ENCODE measurements at regions not wholly inside any gene's neighbourhood (a gene's known extent, or its start where the extent isn't known, plus 50 kb on each side); places are given as distances from the start of the nearest gene placed in this dataset.

DNA sequence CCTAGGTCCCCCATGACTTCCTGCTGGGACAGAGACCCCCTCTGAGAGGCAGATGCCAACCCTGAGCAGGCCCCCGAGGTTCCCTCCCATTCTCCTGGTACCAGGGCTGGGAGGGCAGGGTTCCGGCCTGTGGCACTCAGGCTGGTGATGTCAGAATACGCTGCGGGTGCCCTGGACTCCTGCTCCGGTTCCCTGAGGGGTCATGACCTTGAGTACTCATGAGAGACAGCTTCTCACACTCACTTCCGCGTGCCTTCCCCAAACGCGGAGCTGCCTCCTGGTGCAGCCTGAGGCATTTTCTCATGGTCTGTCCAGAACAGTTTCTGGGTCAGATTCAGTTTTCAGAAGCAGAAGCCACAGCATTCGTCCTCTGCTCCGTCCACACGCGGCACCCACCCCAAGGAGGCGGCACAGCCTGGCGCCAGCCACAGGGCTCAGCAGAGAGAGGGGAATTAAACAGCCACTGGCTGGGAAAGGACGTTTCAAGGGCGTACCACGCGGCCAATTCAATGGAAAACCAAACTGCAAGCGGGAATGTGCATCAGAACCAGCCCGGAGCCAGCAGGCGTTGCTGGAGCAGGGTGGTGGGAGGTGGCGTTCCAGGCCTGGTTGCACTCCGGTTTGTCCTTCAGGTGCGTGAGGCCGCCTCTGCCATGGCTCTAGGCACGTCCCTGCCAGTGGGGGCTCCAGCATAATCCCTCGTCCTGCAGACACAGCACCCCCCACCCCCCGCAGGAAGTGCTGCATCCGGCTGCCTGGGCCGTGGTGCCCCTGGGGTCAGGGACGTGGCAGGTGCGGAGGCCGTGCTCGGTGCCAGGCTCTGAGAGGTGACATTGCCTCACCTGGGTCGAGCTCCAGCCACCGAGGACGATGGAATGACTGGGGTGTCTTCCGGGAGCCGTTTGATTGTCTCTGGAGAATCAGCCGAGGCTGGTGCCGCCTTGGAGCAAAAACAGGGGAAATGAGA, 58.3 kb upstream of the BHLHE23 start:
- H3K4me3 ChIP-seq (ENCODE audit: low read length) = no peak overlapping the region
- no peak for DNase-seq (ENCODE audit: low read depth, low spot score)

DNA sequence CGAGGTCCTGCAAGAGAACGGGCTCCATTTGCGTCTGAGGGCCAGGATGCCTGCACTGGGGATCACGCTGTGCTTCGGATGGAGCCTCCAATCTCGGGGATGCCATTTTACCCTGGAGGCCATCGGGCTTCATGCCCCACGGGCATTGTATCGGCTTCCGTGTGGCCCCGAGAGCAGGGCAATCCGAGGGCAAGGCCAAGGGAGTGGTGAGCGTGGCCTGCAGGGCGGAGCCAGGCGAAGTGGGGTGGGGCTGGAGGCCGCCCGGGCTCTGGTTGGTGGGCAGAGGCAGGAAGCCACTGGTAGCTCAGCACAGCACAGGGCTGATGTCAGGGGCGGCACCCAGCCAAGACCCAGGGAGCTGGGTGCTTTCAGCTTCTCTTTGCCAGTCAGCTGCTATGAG, 57.5 kb upstream of the BHLHE23 start:
- no peak overlapping the region for H3K4me3 ChIP-seq (ENCODE audit: low read length)
- DNase-seq (ENCODE audit: low read depth, low spot score) = peak; percentile 31

DNA sequence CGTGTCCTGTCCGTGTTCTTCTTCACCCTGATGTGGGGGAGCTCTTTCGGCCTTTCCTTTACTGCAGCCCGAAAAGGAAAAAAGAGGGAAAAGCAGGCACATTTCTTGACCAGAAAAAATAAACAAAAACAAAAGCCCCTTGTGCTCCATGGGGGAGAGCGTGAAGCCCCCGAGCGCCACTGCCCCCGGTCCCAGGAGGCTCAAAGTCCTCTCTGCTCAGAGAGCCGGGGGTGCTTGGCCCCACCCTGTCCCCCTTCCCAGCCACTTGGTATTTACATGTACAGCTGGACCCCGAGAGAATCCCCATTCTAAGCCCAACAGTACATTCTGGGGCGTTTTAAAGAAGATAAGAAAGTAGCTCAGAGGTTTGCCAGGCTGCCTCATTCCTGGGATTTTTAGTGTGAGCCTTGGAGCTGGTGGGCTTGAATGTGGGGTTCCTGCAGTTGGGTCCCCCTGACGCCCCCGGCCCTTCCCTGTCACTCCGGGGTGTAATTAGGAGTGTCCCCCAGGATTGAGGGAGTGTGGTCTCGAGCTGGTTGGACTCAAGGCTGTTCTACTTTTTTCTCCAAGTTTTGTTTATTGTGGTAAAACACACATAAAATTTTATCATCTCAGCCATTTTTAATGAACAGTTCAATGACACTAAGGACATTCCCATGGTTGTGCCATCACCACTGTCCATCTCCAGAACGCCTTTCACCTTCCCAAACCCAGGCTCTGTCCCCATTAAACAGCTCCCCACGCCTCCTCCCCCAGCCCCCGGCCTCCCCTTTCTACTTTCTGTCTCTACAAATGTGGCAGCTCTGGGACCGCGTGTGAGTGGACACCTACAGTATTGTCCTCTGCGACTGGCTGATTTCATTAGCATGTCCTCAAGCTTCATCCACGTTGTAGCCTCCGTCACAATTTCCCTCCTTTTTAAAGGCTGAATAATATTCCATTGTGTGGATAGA, 55.7 kb upstream of the BHLHE23 start:
- no peak for DNase-seq (ENCODE audit: low read depth, low spot score)
- H3K4me3 ChIP-seq (ENCODE audit: low read length) = no peak overlapping the region

DNA sequence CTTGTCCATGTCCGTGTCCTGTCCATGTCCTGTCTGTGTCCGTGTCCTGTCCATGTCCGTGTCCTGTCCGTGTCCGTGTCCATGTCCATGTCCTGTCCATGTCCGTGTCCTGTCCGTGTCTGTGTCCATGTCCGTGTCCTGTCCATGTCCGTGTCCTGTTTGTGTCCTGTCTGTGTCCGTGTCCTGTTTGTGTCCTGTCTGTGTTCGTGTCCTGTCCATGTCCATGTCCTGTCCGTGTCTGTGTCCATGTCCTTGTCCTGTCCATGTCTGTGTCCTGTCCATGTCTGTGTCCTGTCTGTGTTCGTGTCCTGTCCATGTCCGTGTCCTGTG, 55.0 kb upstream of the BHLHE23 start:
- no peak overlapping the region for H3K4me3 ChIP-seq (ENCODE audit: low read length)
- no peak for DNase-seq (ENCODE audit: low read depth, low spot score)

DNA sequence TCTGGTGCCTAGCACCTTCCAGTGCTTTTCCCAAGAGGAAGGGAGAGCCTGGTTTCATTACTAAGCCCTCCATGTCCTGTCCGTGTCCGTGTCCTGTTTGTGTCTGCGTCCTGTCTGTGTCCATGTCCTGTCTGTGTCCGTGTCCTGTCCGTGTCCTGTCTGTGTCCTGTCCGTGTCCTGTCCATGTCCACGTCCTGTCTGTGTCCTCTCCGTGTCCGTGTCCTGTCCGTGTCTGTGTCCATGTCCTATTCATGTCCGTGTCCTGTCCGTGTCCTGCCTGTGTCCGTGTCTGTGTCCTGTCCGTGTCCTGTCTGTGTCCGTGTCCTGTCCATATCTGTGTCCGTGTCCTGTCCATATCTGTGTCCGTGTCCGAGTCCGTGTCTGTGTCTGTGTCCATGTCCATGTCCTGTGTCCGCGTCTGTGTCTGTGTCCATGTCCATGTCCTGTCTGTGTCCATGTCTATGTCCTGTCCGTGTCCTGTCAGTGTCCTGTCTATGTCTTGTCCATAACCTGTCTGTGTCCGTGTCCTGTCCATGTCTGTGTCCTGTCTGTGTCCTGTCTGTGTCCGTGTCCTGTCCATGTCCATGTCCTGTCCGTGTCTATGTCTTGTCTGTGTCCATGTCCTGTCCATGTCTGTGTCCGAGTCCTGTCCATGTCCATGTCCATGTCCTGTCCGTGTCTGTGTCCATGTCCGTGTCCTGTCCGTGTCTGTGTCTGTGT, 54.4 kb upstream of the BHLHE23 start:
- DNase-seq (ENCODE audit: low read depth, low spot score) = no peak
- no peak overlapping the region for H3K4me3 ChIP-seq (ENCODE audit: low read length)

DNA sequence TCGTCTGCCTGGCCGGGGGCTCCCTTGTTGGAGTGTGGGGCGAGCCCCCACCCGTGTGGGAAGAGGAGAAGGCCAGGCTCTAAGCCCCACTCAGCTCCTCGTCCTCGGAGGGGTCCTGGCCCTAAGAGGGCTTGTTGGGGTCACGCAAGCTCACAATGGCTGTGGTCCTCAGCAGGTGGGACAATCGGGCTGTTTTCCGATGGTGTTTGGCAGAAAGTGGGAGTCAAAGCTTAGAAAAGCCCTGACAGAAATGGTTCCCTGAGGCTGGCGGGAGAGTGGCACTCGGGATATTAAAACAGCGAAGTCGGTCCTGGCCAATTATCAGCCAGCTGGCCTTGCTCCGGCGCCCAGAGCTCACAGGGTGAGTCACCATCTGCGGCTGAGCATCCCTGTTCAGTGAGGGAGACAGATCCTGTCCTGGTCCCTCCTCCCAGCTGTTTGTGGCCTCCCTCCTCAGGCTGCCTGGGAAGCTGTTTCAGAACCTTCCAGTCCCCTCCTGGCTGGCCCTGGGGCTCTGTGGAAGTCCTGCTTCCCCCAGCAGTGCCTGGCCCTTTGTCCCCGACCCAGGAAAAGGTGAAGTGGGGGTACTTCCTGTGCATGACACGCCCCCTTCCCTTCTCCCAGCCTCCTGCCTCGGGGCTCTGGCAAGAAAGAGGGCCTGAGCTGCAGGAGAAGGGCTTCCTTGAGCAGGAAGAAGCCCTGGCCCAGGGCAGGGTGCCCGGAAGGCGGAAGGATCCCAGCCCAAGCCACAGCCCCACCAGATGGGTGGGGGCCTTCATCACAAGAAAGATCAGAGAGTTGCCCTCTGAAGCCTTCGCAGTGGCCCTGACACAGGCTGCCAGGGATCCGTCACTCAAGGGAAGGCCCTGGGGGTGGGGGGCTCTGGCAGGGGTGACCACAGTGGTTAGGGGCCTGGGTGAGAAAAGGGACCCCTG, 53.6 kb upstream of the BHLHE23 start:
- DNase-seq (ENCODE audit: low read depth, low spot score) = no peak
- no peak overlapping the region for H3K4me3 ChIP-seq (ENCODE audit: low read length)

DNA sequence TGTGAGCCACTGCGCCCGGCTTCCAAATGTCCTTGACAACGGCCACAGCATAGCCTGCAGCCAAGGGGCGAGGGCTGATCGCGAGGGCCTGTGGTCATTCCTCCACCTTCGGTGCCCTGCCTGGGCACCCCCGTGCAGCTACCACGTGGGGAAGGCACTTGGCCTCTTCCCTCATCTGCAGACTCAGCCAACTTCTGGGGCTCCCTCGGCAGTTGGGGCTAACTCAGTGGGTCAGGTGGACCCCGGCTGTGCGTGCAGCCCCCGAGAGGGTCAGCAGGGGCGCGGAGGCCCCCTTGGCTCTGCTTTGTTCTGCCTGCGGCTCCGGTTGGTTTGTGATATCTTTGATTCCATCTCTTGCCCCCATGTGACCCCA, 52.9 kb upstream of the BHLHE23 start:
- no peak overlapping the region for H3K4me3 ChIP-seq (ENCODE audit: low read length)
- no peak for DNase-seq (ENCODE audit: low read depth, low spot score)

DNA sequence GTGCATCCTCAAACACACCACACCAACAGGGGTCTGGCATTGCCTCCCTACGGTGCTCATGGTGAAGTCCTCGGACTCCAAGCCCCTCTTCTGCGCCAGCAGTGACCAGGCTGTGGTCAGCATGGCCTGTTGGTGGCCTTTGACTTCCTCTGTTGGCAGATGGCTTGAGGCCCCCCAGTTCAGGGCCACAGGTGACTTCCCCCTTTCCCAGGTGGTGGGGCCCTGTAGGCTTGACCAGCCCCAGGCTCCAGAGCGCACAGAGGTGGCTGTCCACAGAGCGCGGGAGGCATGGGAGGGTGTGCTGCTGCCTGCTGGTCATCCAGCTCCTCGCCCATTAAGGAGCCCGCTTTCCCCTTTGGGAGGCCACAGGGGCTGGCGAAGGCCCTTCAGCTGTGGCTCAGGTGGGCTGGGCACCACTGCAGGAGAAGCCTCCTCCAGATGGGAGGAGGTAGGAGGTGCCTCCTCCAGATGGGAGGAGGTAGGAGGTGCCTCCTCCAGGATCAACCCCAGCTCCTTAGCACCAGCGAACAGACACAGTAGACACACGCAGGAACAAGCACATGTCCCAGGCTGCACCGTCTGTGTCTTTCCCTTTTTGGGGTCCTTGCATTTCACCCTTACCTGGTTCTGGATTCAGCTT, 52.1 kb upstream of the BHLHE23 start:
- H3K4me3 ChIP-seq (ENCODE audit: low read length) = no peak overlapping the region
- no peak for DNase-seq (ENCODE audit: low read depth, low spot score)

DNA sequence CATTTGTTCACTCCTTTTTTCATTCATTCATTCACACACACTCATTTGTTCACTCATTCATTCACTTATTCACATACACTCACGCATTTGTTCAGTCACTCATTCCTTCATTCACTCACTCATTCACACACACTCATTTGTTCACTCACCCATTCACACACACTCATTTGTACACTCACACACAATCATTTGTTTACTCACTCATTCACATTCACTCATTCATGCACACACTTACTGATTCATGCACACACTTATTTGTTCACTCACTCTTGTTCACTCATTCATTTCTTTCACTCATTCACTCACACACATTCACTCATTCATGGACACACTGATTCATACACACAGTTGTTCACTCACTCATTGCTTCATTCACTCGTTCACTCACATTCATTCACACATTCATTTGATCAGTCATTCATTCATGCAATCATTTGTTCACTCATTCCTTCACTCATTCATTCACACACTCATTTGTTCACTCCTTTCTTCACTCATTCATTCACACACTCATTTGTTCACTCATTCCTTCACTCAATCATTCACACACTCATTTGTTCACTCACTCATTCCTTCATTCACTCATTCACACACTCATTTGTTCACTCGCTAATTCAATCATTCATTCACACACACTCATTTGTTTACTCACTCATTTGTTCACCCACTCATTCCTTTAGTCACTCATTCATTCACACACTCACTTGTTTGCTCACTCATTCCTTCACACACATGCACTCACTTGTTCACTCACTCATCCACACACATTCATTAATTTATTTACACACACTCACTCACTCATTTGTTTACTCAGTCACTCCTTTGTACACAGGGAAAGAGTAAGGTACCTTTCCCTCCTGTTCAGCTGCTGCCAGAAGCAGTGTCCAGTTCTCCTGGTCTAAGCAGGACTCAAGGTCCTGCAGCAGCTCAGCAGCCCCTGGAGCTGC, 50.7 kb upstream of the BHLHE23 start:
- DNase-seq (ENCODE audit: low read depth, low spot score) = no peak
- no peak overlapping the region for H3K4me3 ChIP-seq (ENCODE audit: low read length)

DNA sequence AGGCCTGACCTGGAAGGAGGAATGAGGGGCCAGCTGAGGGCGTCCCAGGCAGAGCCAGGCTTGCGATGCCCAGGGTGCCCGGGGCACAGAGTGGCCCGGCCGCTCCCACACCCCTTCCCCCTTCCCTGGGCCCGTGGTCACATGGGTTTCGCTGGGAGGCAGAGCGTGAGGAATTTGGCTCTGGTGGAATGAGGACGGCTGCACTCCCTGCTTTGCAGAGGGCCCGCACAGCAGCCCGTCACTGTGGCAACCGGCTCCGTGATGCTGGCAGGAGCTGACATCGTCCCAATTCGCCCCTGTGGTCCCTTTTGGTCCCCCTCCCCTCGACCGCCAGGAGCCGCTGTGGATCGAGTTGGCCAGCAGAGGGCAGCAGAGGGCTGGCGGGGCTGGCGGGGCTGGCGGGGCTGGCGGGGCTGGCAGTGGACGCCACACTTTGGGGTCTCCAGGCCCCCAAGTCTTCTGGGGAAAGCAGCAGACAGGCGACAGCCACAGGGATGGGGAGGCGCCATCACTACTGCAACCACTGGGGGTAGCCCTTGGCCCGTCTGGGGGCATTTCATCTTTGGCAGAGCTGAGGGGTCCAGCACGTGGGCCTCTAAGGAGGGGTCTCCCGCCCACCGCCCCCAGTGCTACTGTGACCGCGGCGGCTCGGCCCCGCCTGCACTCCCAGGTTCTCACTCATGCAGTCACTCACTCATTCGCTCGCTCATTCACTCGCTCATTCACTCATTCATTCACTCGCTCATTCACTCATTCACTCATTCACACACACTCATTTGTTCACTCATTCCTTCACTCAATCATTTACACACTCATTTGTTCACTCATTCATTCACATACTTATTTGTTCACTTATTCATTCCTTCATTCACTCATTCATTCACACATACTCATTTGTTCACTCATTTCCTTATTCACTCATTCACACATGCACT, 49.7 kb upstream of the BHLHE23 start:
- no peak overlapping the region for H3K4me3 ChIP-seq (ENCODE audit: low read length)
- peak; percentile 38 for DNase-seq (ENCODE audit: low read depth, low spot score)

Measured in Jurkat, Clone E6-1 (cell line).